Ishikawa (cell line): ENCODE measurements at regions not wholly inside any gene's neighbourhood (a gene's known extent, or its start where the extent isn't known, plus 50 kb on each side); places are given as distances from the start of the nearest gene placed in this dataset.

ENCODE experiments used
- CEBPB ChIP-seq: IDR thresholded peaks from 2 replicates; pipeline ENCODE4 v1.6.1; 2012
- EP300 ChIP-seq: IDR thresholded peaks from 2 replicates; pipeline ENCODE4 v1.6.1; 2012; ENCODE audit warnings: borderline replicate concordance
- FOXM1 ChIP-seq: IDR thresholded peaks from 2 replicates; pipeline ENCODE4 v1.6.1; 2012; ENCODE audit warnings: low read depth, borderline replicate concordance
- NFIC ChIP-seq: IDR thresholded peaks from 2 replicates; pipeline ENCODE4 v1.6.1; 2012
- RAD21 ChIP-seq: IDR thresholded peaks from 2 replicates; pipeline ENCODE4 v1.6.1; 2012; ENCODE audit warnings: low read depth
- TAF1 ChIP-seq: IDR thresholded peaks from 2 replicates; pipeline ENCODE4 v1.6.1; 2012; ENCODE audit warnings: low read depth, mild to moderate bottlenecking
- TCF12 ChIP-seq: IDR thresholded peaks from 2 replicates; pipeline ENCODE4 v1.6.1; 2012; ENCODE audit warnings: low read depth
- TEAD4 ChIP-seq: IDR thresholded peaks from 2 replicates; pipeline ENCODE4 v1.6.1; 2012
- YY1 ChIP-seq: IDR thresholded peaks from 2 replicates; pipeline ENCODE4 v1.6.1; 2012; ENCODE audit warnings: low read depth
- TF ChIP-seq, protein P1 (sequence below): IDR thresholded peaks from 2 replicates; pipeline ENCODE4 v1.6.1; 2012
- TF ChIP-seq, protein P2 (sequence below): IDR thresholded peaks from 2 replicates; pipeline ENCODE4 v1.6.1; 2012; ENCODE audit warnings: low read depth, mild to moderate bottlenecking
- TF ChIP-seq, protein P3 (sequence below): IDR thresholded peaks from 2 replicates; pipeline ENCODE4 v1.6.1; 2012

DNA sequence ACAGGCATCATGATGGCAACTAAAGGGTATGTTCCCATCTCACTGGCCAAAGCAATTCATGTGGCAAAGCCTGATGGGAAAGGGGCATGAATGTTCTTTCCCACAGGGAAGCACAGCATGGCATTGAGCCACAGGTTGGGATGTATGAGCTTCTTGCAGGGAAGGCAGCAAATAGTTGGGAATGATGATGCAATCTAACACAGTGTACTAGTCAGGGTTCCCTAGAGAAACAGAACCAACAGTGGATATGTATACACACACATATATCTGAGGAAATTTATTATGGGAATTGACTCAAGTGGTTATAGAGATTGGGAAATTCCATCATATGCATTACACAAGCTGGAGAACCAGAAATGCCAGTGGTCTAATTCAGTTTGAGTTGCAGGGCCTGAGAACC lies 253.6 kb upstream of the NPVF start:
- TF ChIP-seq NFIC (no peak), TCF12 (no peak), EP300 (no peak), FOXM1 (no peak), CEBPB (no peak), RAD21 (no peak), TEAD4 (no peak), YY1 (no peak), TAF1 (no peak)
- TF ChIP-seq, protein P1, sequence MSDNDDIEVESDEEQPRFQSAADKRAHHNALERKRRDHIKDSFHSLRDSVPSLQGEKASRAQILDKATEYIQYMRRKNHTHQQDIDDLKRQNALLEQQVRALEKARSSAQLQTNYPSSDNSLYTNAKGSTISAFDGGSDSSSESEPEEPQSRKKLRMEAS, result no peak
- TF ChIP-seq, protein P2, sequence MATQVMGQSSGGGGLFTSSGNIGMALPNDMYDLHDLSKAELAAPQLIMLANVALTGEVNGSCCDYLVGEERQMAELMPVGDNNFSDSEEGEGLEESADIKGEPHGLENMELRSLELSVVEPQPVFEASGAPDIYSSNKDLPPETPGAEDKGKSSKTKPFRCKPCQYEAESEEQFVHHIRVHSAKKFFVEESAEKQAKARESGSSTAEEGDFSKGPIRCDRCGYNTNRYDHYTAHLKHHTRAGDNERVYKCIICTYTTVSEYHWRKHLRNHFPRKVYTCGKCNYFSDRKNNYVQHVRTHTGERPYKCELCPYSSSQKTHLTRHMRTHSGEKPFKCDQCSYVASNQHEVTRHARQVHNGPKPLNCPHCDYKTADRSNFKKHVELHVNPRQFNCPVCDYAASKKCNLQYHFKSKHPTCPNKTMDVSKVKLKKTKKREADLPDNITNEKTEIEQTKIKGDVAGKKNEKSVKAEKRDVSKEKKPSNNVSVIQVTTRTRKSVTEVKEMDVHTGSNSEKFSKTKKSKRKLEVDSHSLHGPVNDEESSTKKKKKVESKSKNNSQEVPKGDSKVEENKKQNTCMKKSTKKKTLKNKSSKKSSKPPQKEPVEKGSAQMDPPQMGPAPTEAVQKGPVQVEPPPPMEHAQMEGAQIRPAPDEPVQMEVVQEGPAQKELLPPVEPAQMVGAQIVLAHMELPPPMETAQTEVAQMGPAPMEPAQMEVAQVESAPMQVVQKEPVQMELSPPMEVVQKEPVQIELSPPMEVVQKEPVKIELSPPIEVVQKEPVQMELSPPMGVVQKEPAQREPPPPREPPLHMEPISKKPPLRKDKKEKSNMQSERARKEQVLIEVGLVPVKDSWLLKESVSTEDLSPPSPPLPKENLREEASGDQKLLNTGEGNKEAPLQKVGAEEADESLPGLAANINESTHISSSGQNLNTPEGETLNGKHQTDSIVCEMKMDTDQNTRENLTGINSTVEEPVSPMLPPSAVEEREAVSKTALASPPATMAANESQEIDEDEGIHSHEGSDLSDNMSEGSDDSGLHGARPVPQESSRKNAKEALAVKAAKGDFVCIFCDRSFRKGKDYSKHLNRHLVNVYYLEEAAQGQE, result no peak
- TF ChIP-seq, protein P3, sequence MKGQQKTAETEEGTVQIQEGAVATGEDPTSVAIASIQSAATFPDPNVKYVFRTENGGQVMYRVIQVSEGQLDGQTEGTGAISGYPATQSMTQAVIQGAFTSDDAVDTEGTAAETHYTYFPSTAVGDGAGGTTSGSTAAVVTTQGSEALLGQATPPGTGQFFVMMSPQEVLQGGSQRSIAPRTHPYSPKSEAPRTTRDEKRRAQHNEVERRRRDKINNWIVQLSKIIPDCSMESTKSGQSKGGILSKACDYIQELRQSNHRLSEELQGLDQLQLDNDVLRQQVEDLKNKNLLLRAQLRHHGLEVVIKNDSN, result no peak
